NCI-H1105 (cell line): ENCODE measurements at regions not wholly inside any gene's neighbourhood (a gene's known extent, or its start where the extent isn't known, plus 50 kb on each side); places are given as distances from the start of the nearest gene placed in this dataset.

ENCODE experiments used
- DNase-seq: peaks from one replicate; lab custom pipeline; 2025; lab: John Stamatoyannopoulos, UW

GRCh38 chr4:145427991-145428390 is 53.7 kb upstream of the SMAD1 start:
- DNase-seq = no peak

- DNase-seq = no peak
Observed at GRCh38 chr4:145427221-145427620, 54.4 kb upstream of the SMAD1 start.

- no peak for DNase-seq
Observed at GRCh38 chr4:145423017-145423708, 58.5 kb upstream of the SMAD1 start.

- DNase-seq = no peak
Observed at GRCh38 chr4:145420595-145421214, 60.9 kb upstream of the SMAD1 start.

- DNase-seq = no peak
Observed at GRCh38 chr4:145418739-145419138, 62.9 kb upstream of the SMAD1 start.

- no peak for DNase-seq
Observed at GRCh38 chr4:145417348-145418130, 64.1 kb upstream of the SMAD1 start.

- DNase-seq = no peak
Observed at GRCh38 chr4:145414841-145415240, 66.8 kb upstream of the SMAD1 start.

- no peak for DNase-seq
Observed at GRCh38 chr4:145414226-145414625, 67.4 kb upstream of the SMAD1 start.

GRCh38 chr4:145406970-145407369 is 74.7 kb upstream of the SMAD1 start:
- no peak for DNase-seq

- DNase-seq = no peak
Observed at GRCh38 chr4:145404761-145405160, 76.9 kb upstream of the SMAD1 start.

GRCh38 chr4:145396581-145396980 is 85.1 kb upstream of the SMAD1 start:
- no peak for DNase-seq

- no peak for DNase-seq
Observed at GRCh38 chr4:145390571-145390970, 91.1 kb upstream of the SMAD1 start.

- DNase-seq = no peak
Observed at GRCh38 chr4:145389550-145389949, 92.1 kb upstream of the SMAD1 start.

GRCh38 chr4:145388043-145388442 is 93.6 kb upstream of the SMAD1 start:
- no peak for DNase-seq

GRCh38 chr4:145387079-145387478 is 94.6 kb upstream of the SMAD1 start:
- no peak for DNase-seq

GRCh38 chr4:145381163-145381562 is 100.5 kb upstream of the SMAD1 start:
- DNase-seq = no peak

GRCh38 chr4:145380123-145380522 is 101.5 kb upstream of the SMAD1 start:
- no peak for DNase-seq

- DNase-seq = no peak
Observed at GRCh38 chr4:145375416-145375815, 106.2 kb upstream of the SMAD1 start.

- no peak for DNase-seq
Observed at GRCh38 chr4:145352438-145353145, 129.1 kb upstream of the SMAD1 start.

GRCh38 chr4:145351922-145352321 is 129.7 kb upstream of the SMAD1 start:
- no peak for DNase-seq

GRCh38 chr4:145351162-145351561 is 130.5 kb upstream of the SMAD1 start:
- DNase-seq = no peak

GRCh38 chr4:145348291-145348690 is 133.4 kb upstream of the SMAD1 start:
- DNase-seq = no peak

GRCh38 chr4:145347684-145348083 is 134.0 kb upstream of the SMAD1 start:
- no peak for DNase-seq
